GM13976 (cell line): ENCODE measurements at regions not wholly inside any gene's neighbourhood (a gene's known extent, or its start where the extent isn't known, plus 50 kb on each side); places are given as distances from the start of the nearest gene placed in this dataset.

ENCODE experiments used
- DNase-seq: peaks from one replicate; pipeline ENCODE4 v3.0.0; 2012; ENCODE audit warnings: low spot score
- in situ Hi-C: fragments of 300-500 bp; cut with MboI; formaldehyde crosslinking; loops from one replicate; pipeline ENCODE4 v1.12.0; 2022; ENCODE audit warnings: low sequenced_read_pairs, mixed read lengths, inconsistent platforms; ENCODE audit not compliant: unreplicated experiment
- TF ChIP-seq, protein P1 (sequence below): IDR thresholded peaks from 2 replicates; pipeline ENCODE4 v1.5.1; 2012; ENCODE audit warnings: borderline replicate concordance, mild to moderate bottlenecking; ENCODE audit not compliant: insufficient read depth; ENCODE audit errors: extremely low read depth, missing control alignments, control extremely low read depth

DNA sequence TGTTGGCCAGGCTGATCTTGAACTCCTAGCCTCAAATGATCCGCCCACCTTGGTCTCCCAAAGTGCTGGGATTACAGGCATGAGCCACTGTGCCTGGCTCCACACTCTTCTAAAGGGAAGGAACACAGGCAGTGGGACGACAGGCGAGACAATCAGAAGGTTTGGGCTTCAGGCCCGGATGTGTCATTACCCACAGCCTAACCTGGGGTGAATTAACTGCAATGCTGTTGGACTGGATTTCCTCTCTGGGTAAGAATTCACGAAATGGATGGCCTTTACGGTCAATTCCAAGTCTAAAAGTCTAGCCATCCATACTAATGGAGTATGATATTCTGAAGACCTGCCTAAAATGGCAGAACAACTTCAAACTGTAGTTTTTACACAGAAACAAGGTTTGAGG is 83.7 kb upstream of the CCDC28A start:
- TF ChIP-seq, protein P1, sequence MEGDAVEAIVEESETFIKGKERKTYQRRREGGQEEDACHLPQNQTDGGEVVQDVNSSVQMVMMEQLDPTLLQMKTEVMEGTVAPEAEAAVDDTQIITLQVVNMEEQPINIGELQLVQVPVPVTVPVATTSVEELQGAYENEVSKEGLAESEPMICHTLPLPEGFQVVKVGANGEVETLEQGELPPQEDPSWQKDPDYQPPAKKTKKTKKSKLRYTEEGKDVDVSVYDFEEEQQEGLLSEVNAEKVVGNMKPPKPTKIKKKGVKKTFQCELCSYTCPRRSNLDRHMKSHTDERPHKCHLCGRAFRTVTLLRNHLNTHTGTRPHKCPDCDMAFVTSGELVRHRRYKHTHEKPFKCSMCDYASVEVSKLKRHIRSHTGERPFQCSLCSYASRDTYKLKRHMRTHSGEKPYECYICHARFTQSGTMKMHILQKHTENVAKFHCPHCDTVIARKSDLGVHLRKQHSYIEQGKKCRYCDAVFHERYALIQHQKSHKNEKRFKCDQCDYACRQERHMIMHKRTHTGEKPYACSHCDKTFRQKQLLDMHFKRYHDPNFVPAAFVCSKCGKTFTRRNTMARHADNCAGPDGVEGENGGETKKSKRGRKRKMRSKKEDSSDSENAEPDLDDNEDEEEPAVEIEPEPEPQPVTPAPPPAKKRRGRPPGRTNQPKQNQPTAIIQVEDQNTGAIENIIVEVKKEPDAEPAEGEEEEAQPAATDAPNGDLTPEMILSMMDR, result no peak
- no peak for DNase-seq
- in situ Hi-C loops, result no loop called here

DNA sequence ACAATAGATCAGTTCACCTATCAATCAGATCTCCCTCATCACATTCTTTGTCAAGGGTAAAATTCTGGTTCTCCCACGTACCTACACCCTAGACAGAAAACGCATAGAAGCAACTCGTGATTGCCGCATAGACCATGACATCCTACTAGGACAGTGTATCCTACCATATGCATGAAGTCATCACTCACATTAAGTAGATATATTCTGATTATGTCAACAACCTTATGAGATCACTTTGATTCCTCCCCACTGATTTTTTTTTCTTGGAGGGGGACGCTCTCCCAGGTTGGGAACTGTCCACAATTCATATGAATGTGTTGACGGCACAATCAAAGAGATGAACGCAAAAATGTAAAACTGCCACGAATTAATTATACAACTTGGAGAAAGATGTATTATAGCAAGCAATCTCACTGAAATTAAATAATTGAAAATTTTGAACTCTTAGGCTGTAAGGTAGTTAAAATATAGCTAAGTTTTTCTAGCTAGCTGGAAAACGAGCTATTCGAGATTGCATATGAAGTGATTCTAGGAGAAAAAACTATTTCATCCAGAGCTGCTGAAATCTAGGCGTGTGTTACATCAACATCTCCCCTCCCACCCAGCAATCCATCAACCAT is 82.5 kb upstream of the CCDC28A start:
- in situ Hi-C loops, result no loop called here
- TF ChIP-seq, protein P1, result no peak
- DNase-seq, result no peak

DNA sequence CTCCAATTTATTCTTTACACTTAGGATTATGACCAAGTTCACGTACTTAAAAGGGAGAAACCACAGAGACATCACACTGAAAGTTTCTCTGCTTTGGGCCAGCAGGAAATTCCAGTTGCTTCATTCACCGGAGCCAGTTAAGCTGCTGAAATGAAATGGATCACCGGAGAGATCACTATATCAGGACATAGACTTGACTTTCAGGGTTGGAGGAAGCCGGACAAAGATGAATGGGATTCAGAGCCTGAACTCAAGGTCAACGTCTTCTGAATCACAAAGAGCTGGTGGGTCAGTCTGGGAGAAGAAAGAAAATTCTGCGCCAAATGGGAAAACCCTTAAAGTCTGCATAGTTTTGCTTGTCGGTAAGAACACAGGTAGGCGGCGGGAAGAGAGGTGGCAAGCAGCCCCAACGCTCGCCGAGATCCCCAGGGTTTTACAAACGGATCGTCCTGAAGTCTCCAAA is 81.9 kb upstream of the CCDC28A start:
- TF ChIP-seq, protein P1, result no peak
- no peak for DNase-seq
- in situ Hi-C loops, result no loop called here

DNA sequence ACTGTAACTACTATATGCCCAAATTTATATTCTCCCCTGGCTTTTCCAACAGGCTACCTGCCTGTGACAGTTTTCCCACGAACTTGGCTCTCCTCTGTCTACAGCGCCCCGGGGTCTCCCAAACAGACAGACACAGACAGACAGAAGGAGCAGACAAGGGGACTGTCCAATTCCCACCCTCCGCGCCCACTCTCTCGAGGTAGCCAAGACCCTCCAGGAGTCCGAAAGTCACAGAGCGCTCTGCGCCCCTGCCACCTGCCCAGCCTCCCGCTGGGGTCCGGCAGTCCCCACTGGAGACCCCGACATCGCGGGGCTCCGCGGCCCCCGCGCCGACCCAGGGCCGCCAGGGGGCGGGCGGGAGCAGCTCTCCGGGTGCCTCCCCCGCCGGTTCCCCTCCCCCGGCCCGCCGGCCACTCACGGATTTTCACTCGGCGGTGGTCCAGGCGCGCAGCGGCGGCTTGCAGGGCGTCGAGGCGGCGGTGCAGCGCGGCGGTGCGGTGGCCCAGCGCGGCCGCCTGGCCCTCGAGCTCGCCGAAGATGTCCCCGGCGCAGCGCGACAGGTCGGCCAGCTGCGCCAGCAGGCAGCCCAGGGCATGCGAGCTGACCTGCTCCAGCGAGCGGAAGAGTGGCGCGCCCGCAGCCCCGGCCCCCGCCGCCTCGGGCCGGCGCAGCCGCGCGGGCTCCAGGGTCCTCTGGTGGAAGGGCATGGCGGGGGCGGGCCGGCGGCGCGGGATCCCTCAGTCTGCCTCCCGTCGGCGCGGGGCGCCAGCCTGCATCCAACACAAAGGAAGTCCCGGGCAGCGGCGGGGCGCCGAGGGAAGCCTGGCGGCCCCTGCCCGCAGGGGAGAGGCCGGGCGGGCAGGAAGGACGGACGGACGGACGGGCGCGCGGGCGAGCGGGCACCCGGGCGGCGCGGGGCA is 81.3 kb upstream of the CCDC28A start:
- DNase-seq, result peak; percentile 92
- TF ChIP-seq, protein P1, result peak; percentile 73
- in situ Hi-C loops, result no loop called here

DNA sequence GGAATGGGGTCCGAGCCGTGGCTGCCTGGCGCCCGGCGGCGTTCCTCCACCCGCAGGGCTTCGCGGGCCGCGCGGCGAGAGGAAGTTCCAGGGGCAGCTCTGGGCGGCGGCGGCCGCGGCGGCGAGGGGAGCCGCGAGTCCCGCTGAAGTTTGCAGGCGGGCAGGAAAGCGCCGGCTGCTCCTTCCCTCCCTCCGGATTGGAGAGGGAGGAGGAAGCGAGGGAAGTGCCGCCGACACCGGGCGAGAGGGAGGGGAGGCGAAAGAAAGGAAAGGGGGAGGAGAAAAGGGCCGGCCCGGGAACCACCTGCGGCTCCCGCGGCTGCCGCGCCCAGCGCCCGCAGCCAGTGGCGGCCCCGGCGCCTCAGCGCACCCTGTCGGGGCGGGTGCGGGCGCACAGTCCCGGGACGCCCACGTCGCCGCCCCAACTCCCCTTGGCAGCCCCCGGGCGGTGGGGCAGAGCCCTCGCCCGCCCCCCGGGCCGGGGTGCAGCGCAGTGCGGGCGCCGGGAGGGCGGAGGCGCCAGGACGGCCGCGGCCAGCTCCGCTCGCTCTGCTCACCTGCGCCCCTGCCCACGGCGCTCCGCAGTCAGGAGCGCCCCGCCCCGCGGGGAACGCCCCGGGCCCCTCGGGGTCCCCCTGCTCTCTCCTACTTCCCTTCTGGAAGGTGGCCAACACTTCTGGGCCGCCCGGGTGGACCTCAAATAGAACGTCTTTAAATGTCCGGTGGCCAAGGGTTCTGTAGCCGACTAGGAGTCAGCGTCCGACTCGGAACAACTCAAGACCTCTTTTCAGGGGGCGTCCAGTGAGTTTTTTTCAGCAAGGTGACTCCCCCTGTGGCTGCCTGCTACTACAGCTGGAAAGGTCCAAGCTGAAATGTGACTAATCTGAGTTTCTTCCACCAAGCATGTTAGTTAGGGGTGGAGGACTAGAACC is 80.3 kb upstream of the CCDC28A start:
- TF ChIP-seq, protein P1, result no peak
- in situ Hi-C loops, result no loop called here
- peak; percentile 80 for DNase-seq

DNA sequence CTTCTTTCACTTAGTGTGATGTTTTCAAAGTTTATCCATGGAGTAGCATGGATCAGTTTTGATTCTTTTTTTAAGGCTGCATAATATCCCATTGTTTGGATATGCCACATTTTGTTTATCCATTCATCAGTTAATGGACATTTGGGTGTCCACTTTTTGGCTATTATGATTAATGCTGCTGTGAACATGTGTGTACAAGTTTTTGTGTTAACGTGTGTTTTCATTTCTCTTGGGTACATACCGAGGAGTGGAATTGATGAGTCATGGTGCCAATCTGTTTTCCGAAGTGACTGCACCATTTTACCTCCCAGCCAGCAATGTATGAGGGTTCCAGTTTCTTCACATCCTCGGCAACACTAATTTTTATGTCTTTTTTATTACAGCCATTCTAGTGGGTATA is 78.4 kb upstream of the CCDC28A start:
- DNase-seq, result no peak
- TF ChIP-seq, protein P1, result no peak
- in situ Hi-C loops, result no loop called here
